ENCODE measurements at regions not wholly inside any gene's neighbourhood (a gene's known extent, or its start where the extent isn't known, plus 50 kb on each side); places are given as distances from the start of the nearest gene placed in this dataset.
"Not testable (repeated sequence)": the region's sequence is repeated elsewhere in the genome, so short reads cannot be mapped to it uniquely, and the experiment has no call there.

DNA sequence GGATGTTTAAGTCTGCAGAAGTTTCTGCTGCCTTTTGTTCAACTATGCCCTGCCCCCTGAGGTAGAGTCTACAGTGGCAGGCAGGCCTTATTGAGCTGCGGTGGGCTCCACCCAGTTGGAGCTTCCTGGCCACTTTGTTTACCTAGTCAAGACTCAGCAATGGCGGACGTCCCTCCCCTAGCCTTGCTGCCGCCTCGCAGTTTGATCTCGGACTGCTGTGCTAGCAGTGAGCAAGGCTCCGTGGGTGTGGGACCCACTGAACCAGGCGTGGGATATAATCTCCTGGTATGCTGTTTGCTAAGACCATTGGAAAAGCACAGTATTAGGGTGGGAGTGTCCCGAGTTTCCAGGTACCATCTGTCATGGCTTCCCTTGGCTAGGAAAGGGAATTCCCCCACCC, 79.4 kb upstream of the RPS6KA6 start:
- not testable (repeated sequence) for DNase-seq

DNA sequence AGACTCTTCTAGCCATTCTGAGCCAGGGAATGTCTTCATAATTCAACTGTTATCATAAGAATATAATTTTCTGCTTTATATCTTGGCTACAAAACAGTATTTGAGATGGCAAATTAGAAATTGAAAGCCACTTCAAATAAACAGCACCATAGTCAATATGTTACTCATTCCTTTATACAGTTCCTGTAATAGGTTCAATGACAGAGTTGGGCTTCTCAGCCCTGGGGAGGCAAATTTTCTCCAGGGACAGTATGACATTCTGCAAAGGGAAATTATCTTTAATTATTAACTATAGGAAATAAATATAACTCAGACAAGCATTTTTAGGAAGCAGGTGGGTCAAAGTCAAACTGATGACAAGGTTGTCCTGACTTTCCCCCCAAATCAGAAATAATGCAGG, 71.9 kb upstream of the RPS6KA6 start:
- DNase-seq: no peak

DNA sequence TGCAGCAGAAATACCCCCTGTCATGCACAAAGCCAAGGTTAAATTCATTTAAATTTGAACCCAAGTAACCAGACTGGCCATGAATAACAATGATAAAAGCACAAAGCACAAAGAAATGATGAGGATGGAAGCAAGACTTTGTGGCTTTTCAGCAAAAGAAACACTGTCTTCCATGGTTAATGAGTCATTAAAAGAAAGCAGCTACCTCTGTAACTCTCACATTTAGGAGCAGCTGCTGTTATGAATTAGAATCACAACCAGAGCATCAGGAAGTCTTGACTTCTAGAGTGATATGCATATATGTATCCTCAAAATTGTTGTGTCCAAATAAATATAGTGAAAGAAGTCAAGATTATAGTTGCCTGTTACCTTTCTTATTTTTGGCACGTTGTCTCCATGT, 70.7 kb upstream of the RPS6KA6 start:
- DNase-seq: no peak

DNA sequence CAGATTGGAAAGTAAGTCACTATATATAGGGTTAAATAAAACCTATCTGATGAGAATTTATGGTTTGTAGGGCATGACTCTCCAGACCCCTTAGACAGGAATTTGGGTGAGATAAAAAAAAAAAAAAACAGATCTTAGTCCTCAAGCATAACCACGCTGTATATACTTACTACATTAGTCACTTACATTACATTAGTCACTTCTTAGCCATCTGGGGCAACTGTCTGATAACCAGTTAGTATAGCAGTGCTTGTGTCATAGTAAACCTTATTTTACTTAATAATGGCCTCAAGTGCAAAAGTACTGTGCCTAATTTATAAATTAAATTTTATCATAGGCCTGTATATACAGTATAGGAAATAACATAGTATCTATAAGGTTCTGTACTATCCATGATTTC, 60.2 kb upstream of the RPS6KA6 start:
- peak; percentile 74 for DNase-seq

DNA sequence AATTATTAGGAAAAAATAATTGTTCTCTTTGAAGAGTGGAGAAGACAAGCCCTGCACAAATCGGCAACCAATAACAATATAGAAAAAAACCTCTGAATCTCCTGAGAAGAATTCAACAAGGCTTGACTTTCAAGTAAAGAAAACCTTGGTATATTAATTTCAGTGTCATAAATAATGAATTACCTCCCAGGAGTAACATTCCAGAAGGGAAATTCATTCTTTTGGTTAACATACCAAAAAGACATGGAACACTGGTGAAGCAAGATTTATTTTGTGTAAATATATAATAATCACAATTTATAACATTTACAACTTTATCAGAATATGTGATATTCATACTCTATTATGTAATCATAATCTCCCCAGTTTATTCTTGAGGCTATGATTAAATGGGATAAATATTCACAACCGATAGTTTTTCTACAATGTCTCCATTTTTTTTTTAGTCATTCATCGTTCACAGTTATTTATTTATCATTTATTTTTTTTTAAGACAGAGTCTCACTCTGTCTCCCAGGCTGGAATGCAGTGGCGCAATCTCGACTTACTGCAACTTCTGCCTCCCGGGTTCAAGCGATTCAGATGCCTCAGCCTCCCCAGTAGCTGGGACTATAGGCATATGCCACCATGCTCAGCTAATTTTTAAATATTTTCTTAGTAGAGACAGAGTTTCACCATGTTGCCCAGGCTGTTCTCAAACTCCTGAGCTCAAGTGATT, 53.0 kb upstream of the RPS6KA6 start:
- DNase-seq: peak; percentile 39

All from fibroblast of skin of scalp (primary cell).